GM23338 (cell line): ENCODE measurements at regions not wholly inside any gene's neighbourhood (a gene's known extent, or its start where the extent isn't known, plus 50 kb on each side); places are given as distances from the start of the nearest gene placed in this dataset.

ENCODE experiments used
- CREB1 ChIP-seq: fragments of 250-450 bp; sonication (Bioruptor Pico); IDR thresholded peaks from 2 replicates; pipeline ENCODE4 v1.5.0; 2020; ENCODE audit warnings: low read depth, mild to moderate bottlenecking, moderate library complexity
- CTCF ChIP-seq, 2 experiments: fragments of 200-600 bp in 1 of 2; sonication (generic) in 1 of 2; conservative IDR thresholded peaks; 2 replicates each; pipeline versions ENCODE4 v1.5.1 to v1.6.1; 2016 to 2017; ENCODE audit warnings: antibody characterized with exemption in 2 of 2, low read depth in 2 of 2, mild to moderate bottlenecking in 2 of 2, moderate library complexity in 1 of 2
- ETS1 ChIP-seq: IDR thresholded peaks from 2 replicates; pipeline ENCODE4 v1.6.1; 2016; ENCODE audit warnings: antibody characterized with exemption
- EZH2 ChIP-seq: fragments of 200-600 bp; sonication (generic); IDR thresholded peaks from one replicate; pipeline ENCODE4 v1.8.0; 2017; ENCODE audit warnings: antibody characterized with exemption, mild to moderate bottlenecking, low read depth; ENCODE audit not compliant: unreplicated experiment
- EZH2phosphoT487 ChIP-seq: fragments of 200-600 bp; sonication (generic); IDR thresholded peaks from one replicate; pipeline ENCODE4 v1.8.1; 2018; ENCODE audit warnings: antibody characterized with exemption; ENCODE audit not compliant: unreplicated experiment
- JUNB ChIP-seq: IDR thresholded peaks from one replicate; pipeline ENCODE4 v1.6.1; 2016; ENCODE audit warnings: antibody characterized with exemption; ENCODE audit not compliant: unreplicated experiment
- POLR2AphosphoS5 ChIP-seq: IDR thresholded peaks from 2 replicates; pipeline ENCODE4 v1.6.1; 2016; ENCODE audit warnings: antibody characterized with exemption, low read depth
- REST ChIP-seq: IDR thresholded peaks from one replicate; pipeline ENCODE4 v1.6.1; 2018; ENCODE audit warnings: antibody characterized with exemption; ENCODE audit not compliant: unreplicated experiment
- STAT1 ChIP-seq: IDR thresholded peaks from one replicate; pipeline ENCODE4 v1.6.1; 2016; ENCODE audit warnings: antibody characterized with exemption; ENCODE audit not compliant: unreplicated experiment
- ZNF331 ChIP-seq: fragments of 250-450 bp; sonication (Bioruptor Pico); IDR thresholded peaks from 2 replicates; pipeline ENCODE4 v1.5.0; 2020; ENCODE audit warnings: low read depth, mild to moderate bottlenecking, moderate library complexity

DNA sequence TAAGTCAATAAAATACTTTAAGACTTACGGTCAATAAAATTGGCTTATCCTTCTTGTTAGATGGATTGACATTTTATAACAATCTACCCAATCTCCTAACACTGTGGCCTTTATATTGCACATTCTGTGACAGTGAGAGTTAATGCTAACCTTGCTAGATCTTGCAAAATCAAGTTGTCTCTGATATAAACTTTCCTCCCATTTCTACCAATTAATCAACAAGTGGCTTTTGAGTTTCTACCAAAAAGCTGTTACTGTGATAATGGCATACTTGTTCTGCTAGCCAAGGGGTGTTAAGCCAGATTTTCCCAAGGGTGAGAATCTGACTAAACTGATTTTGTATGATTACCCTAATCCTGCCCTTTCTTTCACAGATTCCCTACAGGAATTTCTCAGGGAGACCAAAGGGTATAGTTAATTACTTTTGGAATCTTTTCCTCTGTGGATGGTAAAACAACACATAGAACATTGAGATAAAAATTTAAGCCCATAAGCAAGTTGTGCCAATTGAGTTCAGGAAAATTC, 174.1 kb upstream of the SUCLG2 start:
- TF ChIP-seq EZH2phosphoT487 = no peak
- no peak for TF ChIP-seq CTCF (conservative IDR thresholded peaks at IDR 0.05; ENCODE audit: low read depth in 2 of 2)
- TF ChIP-seq EZH2 = no peak
- no peak for TF ChIP-seq JUNB
- no peak for TF ChIP-seq REST
- TF ChIP-seq CREB1 = no peak
- no peak for TF ChIP-seq STAT1
- no peak for TF ChIP-seq POLR2AphosphoS5
- no peak for TF ChIP-seq ETS1
- TF ChIP-seq ZNF331 (CRISPR knock-in tag) = no peak
